Muscle layer of colon (tissue), 2 donors: ENCODE measurements at regions not wholly inside any gene's neighbourhood (a gene's known extent, or its start where the extent isn't known, plus 50 kb on each side); places are given as distances from the start of the nearest gene placed in this dataset.
"Not testable (repeated sequence)": the region's sequence is repeated elsewhere in the genome, so short reads cannot be mapped to it uniquely, and the experiment has no call there.

ENCODE experiments used
- H3K27ac ChIP-seq: one replicate; pipeline ENCODE4 v1.7.0; 2013; ENCODE audit warnings: low read depth, mild to moderate bottlenecking, low read length, moderate library complexity
- H3K27me3 ChIP-seq, 2 donors: one replicate each; pipeline ENCODE4 v1.7.0; 2013; ENCODE audit warnings: low read length in 2 of 2, mild to moderate bottlenecking in 2 of 2; ENCODE audit not compliant: insufficient read depth in 2 of 2, control insufficient read depth in 1 of 2
- H3K36me3 ChIP-seq: one replicate; pipeline ENCODE4 v1.7.0; 2013; ENCODE audit warnings: mild to moderate bottlenecking, low read length; ENCODE audit not compliant: insufficient read depth
- H3K4me1 ChIP-seq: one replicate; pipeline ENCODE4 v1.7.0; 2013; ENCODE audit warnings: mild to moderate bottlenecking, low read length; ENCODE audit not compliant: insufficient read depth
- H3K4me3 ChIP-seq, 2 donors: one replicate each; pipeline ENCODE4 v1.7.0; 2013; ENCODE audit warnings: low read length in 2 of 2, low read depth in 1 of 2, mild to moderate bottlenecking in 1 of 2, moderate library complexity in 1 of 2
- H3K9ac ChIP-seq: one replicate; pipeline ENCODE4 v1.7.0; 2013; ENCODE audit warnings: low read length
- H3K9me3 ChIP-seq: one replicate; pipeline ENCODE4 v1.7.0; 2013; ENCODE audit warnings: mild to moderate bottlenecking, low read length
- donor health status: abdominal sarcoma.
- donor health status: Adenocarcinoma of cecum.

GRCh38 chr5:5736007-5736406 is 313.5 kb downstream of the ICE1 start:
- no peak overlapping the region for H3K9ac ChIP-seq
- no peaks in the 10 kb centered on the region for H3K36me3 ChIP-seq
- H3K4me3 ChIP-seq, result no peak overlapping the region
- H3K9me3 ChIP-seq, result no peaks in the 10 kb centered on the region
- H3K4me1 ChIP-seq, result no peaks in the 10 kb centered on the region
- H3K27ac ChIP-seq, result no peak overlapping the region
- no peaks in the 10 kb centered on the region for H3K27me3 ChIP-seq

GRCh38 chr5:5733058-5733457 is 310.6 kb downstream of the ICE1 start:
- H3K9me3 ChIP-seq, H3K36me3 ChIP-seq, H3K27me3 ChIP-seq, H3K9ac ChIP-seq, H3K27ac ChIP-seq, H3K4me1 ChIP-seq, H3K4me3 ChIP-seq: not testable (repeated sequence)

GRCh38 chr5:5726401-5726800 is 303.9 kb downstream of the ICE1 start:
- no peak overlapping the region for H3K27ac ChIP-seq
- no peak overlapping the region for H3K4me3 ChIP-seq
- H3K27me3 ChIP-seq, result no peaks in the 10 kb centered on the region
- no peak overlapping the region for H3K9ac ChIP-seq
- H3K4me1 ChIP-seq, result no peaks in the 10 kb centered on the region
- no peaks in the 10 kb centered on the region for H3K36me3 ChIP-seq
- H3K9me3 ChIP-seq, result no peaks in the 10 kb centered on the region

GRCh38 chr5:5721881-5722280 is 299.4 kb downstream of the ICE1 start:
- no peak overlapping the region for H3K9ac ChIP-seq
- no peaks in the 10 kb centered on the region for H3K36me3 ChIP-seq
- no peaks in the 10 kb centered on the region for H3K4me1 ChIP-seq
- no peaks in the 10 kb centered on the region for H3K27me3 ChIP-seq
- H3K4me3 ChIP-seq, result no peak overlapping the region
- no peak overlapping the region for H3K27ac ChIP-seq
- H3K9me3 ChIP-seq, result no peaks in the 10 kb centered on the region

GRCh38 chr5:5719292-5719691 is 296.8 kb downstream of the ICE1 start:
- H3K36me3 ChIP-seq, result no peaks in the 10 kb centered on the region
- no peaks in the 10 kb centered on the region for H3K27me3 ChIP-seq
- no peaks in the 10 kb centered on the region for H3K9me3 ChIP-seq
- no peaks in the 10 kb centered on the region for H3K4me1 ChIP-seq
- H3K27ac ChIP-seq, result no peak overlapping the region
- H3K4me3 ChIP-seq, result no peak overlapping the region
- no peak overlapping the region for H3K9ac ChIP-seq

GRCh38 chr5:5716665-5717064 is 294.2 kb downstream of the ICE1 start:
- Histone ChIP-seq H3K4me1 (no peaks in the 10 kb centered on the region), H3K9ac (no peak overlapping the region), H3K27me3 (no peaks in the 10 kb centered on the region), H3K4me3 (no peak overlapping the region), H3K9me3 (no peaks in the 10 kb centered on the region), H3K27ac (no peak overlapping the region), H3K36me3 (no peaks in the 10 kb centered on the region)

- Histone ChIP-seq H3K36me3 (no peaks in the 10 kb centered on the region), H3K9ac (no peak overlapping the region), H3K4me3 (no peak overlapping the region), H3K27me3 (no peaks in the 10 kb centered on the region), H3K27ac (no peak overlapping the region), H3K4me1 (peaks cover 5% of the 10 kb centered on the region), H3K9me3 (no peaks in the 10 kb centered on the region)
Measured at GRCh38 chr5:5711592-5711991, 289.1 kb downstream of the ICE1 start.

GRCh38 chr5:5711112-5711511 is 288.6 kb downstream of the ICE1 start:
- no peak overlapping the region for H3K27ac ChIP-seq
- no peak overlapping the region for H3K9ac ChIP-seq
- no peak overlapping the region for H3K4me3 ChIP-seq
- H3K36me3 ChIP-seq, result no peaks in the 10 kb centered on the region
- no peaks in the 10 kb centered on the region for H3K9me3 ChIP-seq
- H3K4me1 ChIP-seq, result peaks cover 5% of the 10 kb centered on the region
- no peaks in the 10 kb centered on the region for H3K27me3 ChIP-seq

- Histone ChIP-seq H3K4me1 (peaks cover 5% of the 10 kb centered on the region), H3K9ac (no peak overlapping the region), H3K36me3 (no peaks in the 10 kb centered on the region), H3K27me3 (no peaks in the 10 kb centered on the region), H3K9me3 (no peaks in the 10 kb centered on the region), H3K4me3 (no peak overlapping the region), H3K27ac (no peak overlapping the region)
Measured at GRCh38 chr5:5710471-5710870, 288.0 kb downstream of the ICE1 start.

- Histone ChIP-seq H3K27ac (no peak overlapping the region), H3K4me3 (no peak overlapping the region), H3K36me3 (no peaks in the 10 kb centered on the region), H3K9me3 (no peaks in the 10 kb centered on the region), H3K4me1 (peaks cover 5% of the 10 kb centered on the region), H3K27me3 (no peaks in the 10 kb centered on the region), H3K9ac (no peak overlapping the region)
Measured at GRCh38 chr5:5708367-5708919, 286.0 kb downstream of the ICE1 start.

GRCh38 chr5:5705010-5705409 is 282.5 kb downstream of the ICE1 start:
- H3K9me3 ChIP-seq, result no peaks in the 10 kb centered on the region
- no peaks in the 10 kb centered on the region for H3K27me3 ChIP-seq
- H3K36me3 ChIP-seq, result no peaks in the 10 kb centered on the region
- no peak overlapping the region for H3K27ac ChIP-seq
- H3K9ac ChIP-seq, result no peak overlapping the region
- no peaks in the 10 kb centered on the region for H3K4me1 ChIP-seq
- no peak overlapping the region for H3K4me3 ChIP-seq

- H3K4me3 ChIP-seq, result no peak overlapping the region
- H3K9me3 ChIP-seq, result no peaks in the 10 kb centered on the region
- no peak overlapping the region for H3K27ac ChIP-seq
- H3K9ac ChIP-seq, result no peak overlapping the region
- H3K36me3 ChIP-seq, result no peaks in the 10 kb centered on the region
- H3K27me3 ChIP-seq, result no peaks in the 10 kb centered on the region
- H3K4me1 ChIP-seq, result no peaks in the 10 kb centered on the region
Measured at GRCh38 chr5:5704352-5704751, 281.9 kb downstream of the ICE1 start.
